Lower lobe of right lung (tissue), 2 donors: ENCODE measurements at regions not wholly inside any gene's neighbourhood (a gene's known extent, or its start where the extent isn't known, plus 50 kb on each side); places are given as distances from the start of the nearest gene placed in this dataset.

ENCODE experiments used
- ATAC-seq, 2 donors: fragments of 200-7000 bp; cut with Tn5 transposase; one replicate each; pipeline ENCODE4 v1.9.1; 2020 to 2022; ENCODE audit warnings: mild to moderate bottlenecking in 2 of 2, moderate library complexity in 2 of 2
- DNase-seq: peaks from one replicate; pipeline ENCODE4 v3.0.0-alpha.2; 2020
- H3K27ac ChIP-seq: fragments of 200-600 bp; one replicate; pipeline ENCODE4 v1.8.0; 2022
- H3K27me3 ChIP-seq: fragments of 200-600 bp; one replicate; pipeline ENCODE4 v1.8.0; 2022; ENCODE audit warnings: low read depth
- H3K36me3 ChIP-seq: fragments of 200-600 bp; one replicate; pipeline ENCODE4 v1.8.0; 2022; ENCODE audit warnings: mild to moderate bottlenecking
- H3K4me1 ChIP-seq: fragments of 200-600 bp; one replicate; pipeline ENCODE4 v1.8.0; 2022
- H3K4me3 ChIP-seq: fragments of 200-600 bp; one replicate; pipeline ENCODE4 v1.8.0; 2022; ENCODE audit warnings: mild to moderate bottlenecking
- H3K9me3 ChIP-seq: fragments of 200-600 bp; one replicate; pipeline ENCODE4 v1.8.0; 2022
- CTCF ChIP-seq: fragments of 200-600 bp; IDR thresholded peaks from one replicate; pipeline ENCODE4 v1.8.0; 2022; ENCODE audit warnings: antibody characterized with exemption, mild to moderate bottlenecking
- intact Hi-C: fragments of 100-400 bp; cut with DNase I; formaldehyde crosslinking; loops from one replicate; pipeline ENCODE4 v1.11.0; 2022
- donor health status: DM: no; HTN: yes; CAD: no; lungs with severe emphysema.

- TF ChIP-seq CTCF, result no peak
- Histone ChIP-seq H3K9me3 (no peaks in the 10 kb centered on the region), H3K27ac (no peak overlapping the region), H3K4me1 (no peaks in the 10 kb centered on the region), H3K36me3 (no peaks in the 10 kb centered on the region), H3K4me3 (no peak overlapping the region), H3K27me3 (peaks cover 10% of the 10 kb centered on the region)
- intact Hi-C loops, result no loop called here
- ATAC-seq, result no peak
- DNase-seq, result no peak
Observed at GRCh38 chr5:1703352-1704050, 96.1 kb downstream of the MRPL36 start.

GRCh38 chr5:1702318-1702717 is 97.3 kb downstream of the MRPL36 start:
- TF ChIP-seq CTCF, result no peak

GRCh38 chr5:1701884-1702283 is 97.8 kb downstream of the MRPL36 start:
- ATAC-seq (no peak), DNase-seq (no peak)
- H3K27ac ChIP-seq, result no peak overlapping the region
- H3K36me3 ChIP-seq, result no peaks in the 10 kb centered on the region
- H3K4me1 ChIP-seq, result no peaks in the 10 kb centered on the region
- TF ChIP-seq CTCF, result no peak
- H3K4me3 ChIP-seq, result no peak overlapping the region
- no peaks in the 10 kb centered on the region for H3K9me3 ChIP-seq
- peaks cover 5% of the 10 kb centered on the region for H3K27me3 ChIP-seq
- intact Hi-C loops, result no loop called here

More at GRCh38 chr5:1702318-1702717, 97.3 kb downstream of the MRPL36 start:
- no peaks in the 10 kb centered on the region for H3K4me1 ChIP-seq
- H3K27me3 ChIP-seq, result peaks cover 5% of the 10 kb centered on the region
- DNase-seq (no peak), ATAC-seq (no peak)
- H3K27ac ChIP-seq, result no peak overlapping the region
- H3K4me3 ChIP-seq, result no peak overlapping the region
- no peaks in the 10 kb centered on the region for H3K9me3 ChIP-seq
- intact Hi-C loops, result no loop called here
- H3K36me3 ChIP-seq, result no peaks in the 10 kb centered on the region

- no peak for TF ChIP-seq CTCF
- H3K9me3 ChIP-seq, result no peaks in the 10 kb centered on the region
- intact Hi-C loops, result no loop called here
- H3K4me3 ChIP-seq, result no peak overlapping the region
- H3K36me3 ChIP-seq, result no peaks in the 10 kb centered on the region
- peaks cover 5% of the 10 kb centered on the region for H3K27me3 ChIP-seq
- no peak for DNase-seq
- no peak for ATAC-seq
- H3K4me1 ChIP-seq, result no peaks in the 10 kb centered on the region
- no peak overlapping the region for H3K27ac ChIP-seq
Observed at GRCh38 chr5:1701216-1701864, 98.3 kb downstream of the MRPL36 start.

- no peak overlapping the region for H3K4me3 ChIP-seq
- DNase-seq (no peak), ATAC-seq (no peak)
- H3K27ac ChIP-seq, result no peak overlapping the region
- peaks cover 5% of the 10 kb centered on the region for H3K27me3 ChIP-seq
- no peaks in the 10 kb centered on the region for H3K36me3 ChIP-seq
- no peaks in the 10 kb centered on the region for H3K9me3 ChIP-seq
- no peak for TF ChIP-seq CTCF
- H3K4me1 ChIP-seq, result no peaks in the 10 kb centered on the region
- intact Hi-C loops, result no loop called here
Observed at GRCh38 chr5:1699394-1699793, 100.2 kb downstream of the MRPL36 start.
